ENCODE measurements at regions not wholly inside any gene's neighbourhood (a gene's known extent, or its start where the extent isn't known, plus 50 kb on each side); places are given as distances from the start of the nearest gene placed in this dataset.
A peak's percentile ranks its signal among the peaks of the same experiment; 100 is the strongest.

DNA sequence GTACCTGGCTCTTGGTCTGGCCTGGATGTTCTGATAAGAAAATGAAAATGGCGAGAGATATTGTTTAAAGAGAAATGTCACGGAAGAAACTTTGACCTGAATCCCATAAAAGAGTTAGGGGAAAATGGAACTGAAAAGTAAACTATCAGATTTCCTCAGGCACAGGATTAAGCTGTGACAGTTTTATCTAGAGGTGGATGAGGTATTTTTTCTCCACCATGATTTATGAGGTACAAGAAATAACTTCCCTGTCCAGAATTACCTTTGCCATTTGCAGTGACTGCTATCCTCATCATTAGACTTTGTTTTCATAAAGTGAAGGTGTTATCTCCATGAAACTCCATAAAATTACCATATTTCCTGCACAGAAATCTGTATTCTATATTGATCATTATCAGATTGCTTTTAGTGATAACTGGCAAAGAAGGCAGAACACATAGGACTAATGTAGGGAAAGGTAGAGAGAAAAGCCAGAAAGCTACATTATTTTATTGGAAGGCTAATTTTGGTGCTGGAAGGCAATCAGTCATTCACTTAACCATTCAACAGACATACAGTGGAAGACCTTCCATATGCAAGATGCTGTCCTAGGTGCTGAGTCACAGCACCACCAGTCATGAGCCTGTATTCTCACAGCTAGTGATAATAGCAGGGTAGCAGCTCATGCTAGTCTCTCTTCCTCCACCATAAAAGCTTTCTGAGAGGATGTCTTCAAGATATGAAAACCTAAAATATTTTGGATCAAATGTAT lies 427.3 kb upstream of the CITED2 start:
- DNase-seq (ENCODE audit: low read depth) = no peak

GRCh38 chr6:139800837-139801236 lies 426.4 kb upstream of the CITED2 start:
- no peak for DNase-seq (ENCODE audit: low read depth)

DNA sequence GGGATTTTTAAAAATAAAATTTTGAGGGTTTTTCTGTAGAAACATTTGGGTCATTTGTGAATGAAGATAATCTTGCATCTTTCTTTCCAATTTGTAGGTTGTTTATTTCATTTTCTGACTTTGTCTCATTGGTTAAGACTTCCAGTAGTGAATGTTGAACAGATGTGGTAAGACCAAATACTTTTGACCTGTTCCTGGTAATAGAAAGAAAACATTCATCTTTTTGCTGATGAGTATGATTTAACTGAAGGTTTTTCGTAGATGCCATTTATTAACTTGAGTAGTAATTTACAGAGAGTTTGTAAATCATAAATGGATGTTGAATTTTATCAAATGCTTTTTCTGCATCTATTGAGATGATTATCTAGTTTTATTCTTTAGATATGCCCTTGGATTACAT lies 416.1 kb upstream of the CITED2 start:
- no peak for DNase-seq (ENCODE audit: low read depth)

DNA sequence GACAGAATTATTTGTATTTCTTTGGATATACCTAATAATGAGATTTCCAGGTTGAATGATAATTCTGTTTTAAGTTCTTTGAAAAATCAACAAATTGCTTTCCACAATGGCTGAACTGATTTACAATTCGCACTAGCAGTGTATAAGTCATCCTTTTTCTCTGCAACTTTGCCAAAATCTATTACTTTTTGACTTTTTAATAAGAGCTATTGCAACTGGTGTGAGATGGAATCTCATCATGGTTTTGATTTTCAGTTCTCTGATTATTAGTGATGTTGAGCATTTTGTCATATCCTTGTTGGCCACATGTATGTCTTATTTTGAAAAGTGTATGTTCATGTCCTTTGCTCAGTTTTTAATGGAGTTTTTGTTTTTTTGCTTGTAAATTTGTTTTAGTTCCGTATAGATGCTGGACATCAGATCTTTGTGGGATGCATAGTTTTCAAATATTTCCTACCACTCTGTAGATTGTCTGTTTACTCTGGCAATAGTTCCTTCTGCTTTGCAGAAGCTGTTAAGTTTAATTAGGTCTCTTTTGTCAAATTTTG lies 409.8 kb upstream of the CITED2 start:
- no peak for DNase-seq (ENCODE audit: low read depth)

DNA sequence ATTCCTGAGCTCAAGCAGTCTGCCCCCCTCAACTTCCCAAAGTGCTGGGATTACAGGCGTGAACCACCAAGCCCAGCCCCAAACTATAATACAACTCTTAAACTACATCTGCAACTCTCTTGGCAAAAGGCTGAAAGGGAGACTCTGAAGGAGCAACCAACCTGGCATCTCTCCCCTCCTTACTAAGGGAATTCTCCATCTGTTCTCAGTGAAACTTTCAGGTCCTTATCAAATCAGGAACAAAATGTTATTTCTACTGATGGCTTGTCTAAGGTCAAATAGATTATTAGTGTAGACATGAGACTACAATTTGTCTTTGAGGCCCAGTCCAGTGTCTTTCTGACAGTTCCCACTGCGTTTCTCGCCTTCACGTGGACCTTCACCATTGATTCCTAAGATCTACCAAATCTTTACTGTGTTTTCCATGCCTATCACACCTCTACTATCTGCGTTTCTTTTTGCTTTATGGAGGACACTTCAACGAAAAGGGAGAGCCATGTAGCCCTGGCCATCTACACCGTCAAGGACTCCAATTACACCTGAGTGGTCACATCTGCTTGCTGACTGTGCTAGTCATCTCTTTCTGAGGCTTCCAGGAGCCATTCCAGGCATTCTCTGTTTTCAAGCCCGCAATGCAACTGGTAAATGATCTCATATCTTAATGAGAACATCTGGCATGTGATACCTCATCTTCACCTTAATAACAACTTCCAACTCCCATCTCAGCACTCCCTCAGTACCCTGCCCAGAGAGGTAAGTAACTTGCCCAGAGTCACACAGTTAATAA lies 405.7 kb upstream of the CITED2 start:
- no peak for DNase-seq (ENCODE audit: low read depth)

DNA sequence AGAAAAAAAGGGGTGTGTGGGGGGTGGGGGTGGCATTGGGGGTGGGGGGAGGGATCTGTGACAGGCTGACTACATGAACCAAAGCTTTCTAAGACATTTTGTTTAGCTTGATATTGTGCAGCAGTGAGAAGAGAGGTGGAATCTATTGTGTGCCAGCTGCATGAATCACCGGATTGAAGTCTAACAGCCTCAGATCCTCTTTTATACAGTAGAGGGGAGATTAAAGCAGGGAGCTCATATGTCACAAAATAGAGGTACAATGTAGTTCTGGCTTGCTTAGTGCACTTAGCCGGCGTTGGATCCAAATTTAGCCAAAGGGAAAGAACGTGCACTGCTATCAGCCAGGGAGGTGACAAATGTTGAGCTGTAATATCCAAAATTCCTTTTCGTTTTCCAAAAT lies 404.2 kb upstream of the CITED2 start:
- no peak for DNase-seq (ENCODE audit: low read depth)

- DNase-seq (ENCODE audit: low read depth) = no peak
Observed at GRCh38 chr6:139778106-139778505, 403.7 kb upstream of the CITED2 start.

DNA sequence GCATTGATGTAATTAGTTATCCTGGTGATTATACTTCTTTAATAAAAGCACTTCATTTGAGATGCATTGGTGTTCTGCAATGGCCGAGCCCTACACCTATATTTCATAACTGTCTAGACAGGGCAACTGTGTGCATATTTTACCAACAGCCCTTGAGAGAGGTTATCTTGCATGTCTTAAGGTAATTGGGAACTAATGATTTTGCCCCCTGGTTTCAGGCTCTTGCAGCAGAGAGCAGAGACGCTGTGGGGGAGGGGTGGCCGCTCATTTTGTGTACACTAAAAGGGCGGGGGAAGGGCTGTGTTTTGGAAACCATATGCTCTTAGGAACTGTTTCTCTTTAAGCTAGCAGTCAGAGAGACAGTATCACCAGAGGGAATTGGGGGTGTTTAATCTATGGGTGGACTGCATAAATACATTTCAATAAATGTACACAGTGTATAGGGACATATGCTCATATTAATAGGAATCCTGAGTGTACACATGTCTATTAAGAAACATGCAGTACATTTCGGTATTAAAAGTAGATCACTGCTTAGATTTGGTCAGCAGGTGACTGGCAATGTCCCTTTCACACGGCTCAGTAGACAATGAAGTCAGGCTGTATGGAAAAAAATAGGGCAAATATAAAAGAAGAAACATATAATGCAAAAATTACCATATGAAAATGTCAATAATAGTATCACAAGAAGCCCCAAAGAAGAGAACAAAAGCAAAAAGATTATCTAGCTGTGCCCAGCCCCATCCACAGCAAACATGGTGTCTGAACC lies 402.9 kb upstream of the CITED2 start:
- DNase-seq (ENCODE audit: low read depth) = no peak

GRCh38 chr6:139776041-139776440 lies 401.6 kb upstream of the CITED2 start:
- no peak for DNase-seq (ENCODE audit: low read depth)

DNA sequence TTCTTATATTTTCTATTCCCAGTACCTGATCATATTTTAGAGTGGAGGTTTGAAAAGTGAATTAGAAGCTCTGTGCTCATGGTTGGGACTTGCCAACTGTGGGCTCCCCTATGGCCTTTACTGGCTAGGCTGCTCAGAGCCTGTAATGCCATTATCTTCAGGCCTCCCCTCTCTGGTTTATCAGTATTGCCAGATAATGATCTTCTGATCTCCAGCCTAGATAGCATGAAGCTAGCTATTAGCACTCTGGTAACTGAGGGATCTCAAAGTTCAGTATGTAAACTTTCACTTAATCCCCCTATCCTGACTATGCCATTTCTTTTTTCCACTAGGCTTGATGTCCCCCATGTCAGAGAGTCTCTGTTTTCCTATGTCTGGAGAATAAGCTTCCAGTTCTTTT lies 393.7 kb upstream of the CITED2 start:
- no peak for DNase-seq (ENCODE audit: low read depth)

DNA sequence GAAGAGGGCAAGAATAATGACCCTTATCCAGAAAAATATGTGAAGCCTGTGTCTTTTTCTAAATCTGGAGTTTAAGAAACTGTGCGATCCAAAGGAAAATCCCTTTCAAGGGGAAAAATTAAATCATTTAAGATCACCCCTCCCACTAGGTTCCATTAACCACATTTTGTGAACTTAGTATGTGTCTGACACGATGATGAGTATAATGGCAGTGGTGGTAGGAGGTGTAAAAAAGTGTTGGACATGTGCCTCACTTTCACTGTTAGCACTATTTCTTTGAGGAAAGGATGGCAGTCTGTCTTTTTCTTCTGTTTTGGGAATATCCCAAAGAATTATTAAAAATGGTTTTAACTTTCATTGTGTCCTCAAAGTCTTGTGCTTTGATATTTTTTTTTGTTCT lies 392.3 kb upstream of the CITED2 start:
- no peak for DNase-seq (ENCODE audit: low read depth)

DNA sequence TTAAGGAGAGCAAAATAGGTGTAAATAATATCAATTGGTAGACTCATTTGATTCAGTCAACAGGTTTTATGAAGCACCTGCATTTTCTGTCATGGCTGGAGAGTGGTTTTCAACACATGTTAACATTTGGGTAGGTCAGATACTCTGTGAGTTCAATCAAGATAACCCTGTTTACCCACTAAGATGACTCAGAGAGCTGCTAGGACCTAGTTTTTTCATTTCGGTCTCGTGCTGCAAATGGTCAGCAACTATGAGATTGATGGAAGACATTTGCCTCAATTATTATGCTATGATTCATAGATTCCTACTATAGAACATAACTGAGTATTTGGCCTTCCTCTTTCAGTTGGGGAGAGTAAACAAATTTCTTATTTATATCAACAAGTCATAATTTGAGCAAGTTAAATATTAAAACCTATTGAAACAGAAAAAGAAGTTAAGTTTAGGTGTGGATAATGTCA lies 391.4 kb upstream of the CITED2 start:
- DNase-seq (ENCODE audit: low read depth) = no peak

- peak; percentile 98 for DNase-seq (ENCODE audit: low read depth)
Observed at GRCh38 chr6:139764498-139764986, 390.1 kb upstream of the CITED2 start.

- no peak for DNase-seq (ENCODE audit: low read depth)
Observed at GRCh38 chr6:139763468-139764210, 389.2 kb upstream of the CITED2 start.

DNA sequence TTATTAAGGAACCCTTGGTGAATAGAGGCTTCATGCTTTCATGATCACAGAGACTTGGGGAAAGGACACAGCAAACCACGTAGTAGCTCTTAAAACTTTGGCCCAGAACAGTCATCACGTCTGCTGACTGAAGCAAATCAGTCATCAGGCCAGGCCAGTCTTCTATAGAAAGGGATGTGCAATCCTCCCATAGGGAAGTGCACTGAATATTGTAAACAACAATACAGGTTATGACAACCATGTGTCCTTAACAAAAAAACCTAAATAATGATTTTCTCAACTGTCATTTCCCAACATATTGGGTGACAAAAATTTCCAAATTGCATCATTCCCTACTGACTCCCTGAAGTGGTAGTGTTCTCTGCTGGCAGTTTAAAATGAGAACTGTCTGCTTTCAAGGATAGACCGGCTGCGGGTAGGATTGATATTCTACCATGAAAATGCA lies 388.2 kb upstream of the CITED2 start:
- DNase-seq (ENCODE audit: low read depth) = no peak

DNA sequence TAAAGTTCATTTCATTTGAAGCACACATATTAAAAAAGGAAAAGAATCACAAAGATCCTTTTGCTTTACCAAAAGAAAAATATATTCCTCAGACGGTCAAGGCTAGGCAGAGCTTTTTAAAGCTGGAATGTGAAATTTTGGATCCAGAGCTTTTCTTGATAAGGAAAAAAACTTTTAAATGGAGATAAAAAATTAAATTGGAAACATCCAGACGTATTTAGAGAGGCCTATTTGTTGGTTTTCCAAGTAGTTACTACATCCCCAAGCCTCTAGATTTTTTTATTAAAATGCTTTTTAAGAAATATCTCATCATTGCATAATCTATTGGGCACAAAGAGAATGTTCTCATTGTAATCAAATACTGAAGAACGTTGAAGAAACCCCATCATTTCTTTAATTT lies 385.7 kb upstream of the CITED2 start:
- DNase-seq (ENCODE audit: low read depth) = no peak

- DNase-seq (ENCODE audit: low read depth) = no peak
Observed at GRCh38 chr6:139759086-139759485, 384.6 kb upstream of the CITED2 start.

- DNase-seq (ENCODE audit: low read depth) = no peak
Observed at GRCh38 chr6:139758209-139758611, 383.8 kb upstream of the CITED2 start.

- no peak for DNase-seq (ENCODE audit: low read depth)
Observed at GRCh38 chr6:139757784-139758183, 383.3 kb upstream of the CITED2 start.

- DNase-seq (ENCODE audit: low read depth) = no peak
Observed at GRCh38 chr6:139756381-139756780, 381.9 kb upstream of the CITED2 start.
